MV-4-11 (cell line): ENCODE measurements at regions not wholly inside any gene's neighbourhood (a gene's known extent, or its start where the extent isn't known, plus 50 kb on each side); places are given as distances from the start of the nearest gene placed in this dataset.
"Not testable (repeated sequence)": the region's sequence is repeated elsewhere in the genome, so short reads cannot be mapped to it uniquely, and the experiment has no call there.

Experiments used
- DNase-seq: peaks from one replicate; lab custom pipeline; 2025; lab: John Stamatoyannopoulos, UW

- no peak for DNase-seq
These were observed 226.8 kb downstream of the NMUR2 start for GRCh38 chr5:152178350-152178699.

GRCh38 chr5:152177626-152178349, 227.3 kb downstream of the NMUR2 start:
- no peak for DNase-seq

GRCh38 chr5:152171888-152172287, 233.2 kb downstream of the NMUR2 start:
- DNase-seq = no peak

- no peak for DNase-seq
These were observed 234.7 kb downstream of the NMUR2 start for GRCh38 chr5:152170350-152170749.

- DNase-seq = no peak
These were observed 240.2 kb upstream of the GLRA1 start for GRCh38 chr5:152164860-152165259.

- not testable (repeated sequence) for DNase-seq
These were observed 235.2 kb upstream of the GLRA1 start for GRCh38 chr5:152159894-152160293.

- DNase-seq = not testable (repeated sequence)
These were observed 229.8 kb upstream of the GLRA1 start for GRCh38 chr5:152154452-152154851.

GRCh38 chr5:152151940-152152339, 227.3 kb upstream of the GLRA1 start:
- no peak for DNase-seq

- DNase-seq = no peak
These were observed 226.5 kb upstream of the GLRA1 start for GRCh38 chr5:152151113-152151512.

- peak; percentile 3 for DNase-seq
These were observed 222.6 kb upstream of the GLRA1 start for GRCh38 chr5:152147286-152147685.

- no peak for DNase-seq
These were observed 221.9 kb upstream of the GLRA1 start for GRCh38 chr5:152146566-152146965.

GRCh38 chr5:152144556-152144955, 219.9 kb upstream of the GLRA1 start:
- DNase-seq = no peak

GRCh38 chr5:152144030-152144429, 219.4 kb upstream of the GLRA1 start:
- no peak for DNase-seq

- DNase-seq = peak; percentile 8
These were observed 218.3 kb upstream of the GLRA1 start for GRCh38 chr5:152142840-152143469.

- DNase-seq = no peak
These were observed 215.7 kb upstream of the GLRA1 start for GRCh38 chr5:152140347-152140746.

- DNase-seq = no peak
These were observed 212.4 kb upstream of the GLRA1 start for GRCh38 chr5:152137063-152137462.

GRCh38 chr5:152136321-152136720, 211.7 kb upstream of the GLRA1 start:
- no peak for DNase-seq

- DNase-seq = no peak
These were observed 211.2 kb upstream of the GLRA1 start for GRCh38 chr5:152135827-152136226.

GRCh38 chr5:152125661-152126205, 201.1 kb upstream of the GLRA1 start:
- DNase-seq = no peak

- no peak for DNase-seq
These were observed 199.9 kb upstream of the GLRA1 start for GRCh38 chr5:152124409-152125041.

- DNase-seq = no peak
These were observed 194.2 kb upstream of the GLRA1 start for GRCh38 chr5:152118676-152119470.

GRCh38 chr5:152116934-152117333, 192.3 kb upstream of the GLRA1 start:
- DNase-seq = no peak
